Keratinocyte (primary cell): ENCODE measurements at regions not wholly inside any gene's neighbourhood (a gene's known extent, or its start where the extent isn't known, plus 50 kb on each side); places are given as distances from the start of the nearest gene placed in this dataset.

ENCODE experiments used
- EZH2 ChIP-seq: IDR thresholded peaks from one replicate; pipeline ENCODE4 v1.6.1; 2012; ENCODE audit warnings: inconsistent platforms, mild to moderate bottlenecking, low read length, moderate library complexity
- TF ChIP-seq, protein P1 (sequence below), 3 experiments: IDR thresholded peaks in 1 of 3; conservative IDR thresholded peaks in 1 of 3; optimal IDR thresholded peaks in 1 of 3; 2 replicates in 2 of 3; 3 replicates in 1 of 3; pipeline versions ENCODE3 to v1.5.1; 2011; ENCODE audit warnings: low read length in 3 of 3, mild to moderate bottlenecking in 3 of 3, moderate library complexity in 2 of 3, control low read depth in 1 of 3, inconsistent platforms in 1 of 3; ENCODE audit not compliant: insufficient read depth in 2 of 3; ENCODE audit errors: extremely low read depth in 1 of 3

DNA sequence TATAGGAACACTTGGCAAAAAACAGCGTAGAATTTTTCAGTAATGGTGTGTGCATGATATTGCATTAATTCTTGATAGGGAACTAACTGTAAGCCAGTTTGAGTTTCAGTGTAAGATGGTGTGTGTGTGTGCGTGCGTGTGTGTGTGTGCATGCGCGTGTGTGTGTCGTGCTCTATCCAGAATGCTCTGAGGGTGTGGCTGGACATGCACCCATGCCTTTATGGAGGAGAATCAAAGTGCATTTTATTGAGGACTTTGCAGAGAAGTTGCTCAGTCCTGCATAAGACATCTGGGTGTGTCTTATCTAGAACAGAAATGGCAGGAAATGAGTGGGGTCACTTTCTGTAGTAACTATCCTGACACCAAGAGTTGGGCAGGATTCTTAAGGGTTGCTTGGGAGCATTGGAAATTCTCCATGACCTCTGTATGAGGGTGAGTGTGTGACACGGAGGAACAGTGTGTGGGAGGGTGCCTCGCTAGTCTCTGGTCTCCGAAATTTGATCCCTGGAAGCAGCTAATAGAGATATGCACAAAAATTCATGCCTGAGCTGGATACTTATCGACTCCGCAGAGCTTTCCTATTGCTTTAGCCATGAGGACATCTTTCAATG, 252.2 kb downstream of the TSHZ3 start:
- TF ChIP-seq, protein P1, sequence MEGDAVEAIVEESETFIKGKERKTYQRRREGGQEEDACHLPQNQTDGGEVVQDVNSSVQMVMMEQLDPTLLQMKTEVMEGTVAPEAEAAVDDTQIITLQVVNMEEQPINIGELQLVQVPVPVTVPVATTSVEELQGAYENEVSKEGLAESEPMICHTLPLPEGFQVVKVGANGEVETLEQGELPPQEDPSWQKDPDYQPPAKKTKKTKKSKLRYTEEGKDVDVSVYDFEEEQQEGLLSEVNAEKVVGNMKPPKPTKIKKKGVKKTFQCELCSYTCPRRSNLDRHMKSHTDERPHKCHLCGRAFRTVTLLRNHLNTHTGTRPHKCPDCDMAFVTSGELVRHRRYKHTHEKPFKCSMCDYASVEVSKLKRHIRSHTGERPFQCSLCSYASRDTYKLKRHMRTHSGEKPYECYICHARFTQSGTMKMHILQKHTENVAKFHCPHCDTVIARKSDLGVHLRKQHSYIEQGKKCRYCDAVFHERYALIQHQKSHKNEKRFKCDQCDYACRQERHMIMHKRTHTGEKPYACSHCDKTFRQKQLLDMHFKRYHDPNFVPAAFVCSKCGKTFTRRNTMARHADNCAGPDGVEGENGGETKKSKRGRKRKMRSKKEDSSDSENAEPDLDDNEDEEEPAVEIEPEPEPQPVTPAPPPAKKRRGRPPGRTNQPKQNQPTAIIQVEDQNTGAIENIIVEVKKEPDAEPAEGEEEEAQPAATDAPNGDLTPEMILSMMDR (optimal IDR thresholded peaks at IDR 0.05 in 1 of 3, IDR thresholded peaks at IDR 0.05 in 1 of 3, conservative IDR thresholded peaks at IDR 0.05 in 1 of 3; ENCODE audit: extremely low read depth in 1 of 3, insufficient read depth in 2 of 3, low read length in 3 of 3) = no peak
- no peak for TF ChIP-seq EZH2
